ENCODE measurements at regions not wholly inside any gene's neighbourhood (a gene's known extent, or its start where the extent isn't known, plus 50 kb on each side); places are given as distances from the start of the nearest gene placed in this dataset.
A peak's percentile ranks its signal among the peaks of the same experiment; 100 is the strongest.

- DNase-seq (ENCODE audit: extremely low read depth in 1 of 2, low read depth in 1 of 2), result no peak
These were observed 200.5 kb upstream of the NLRP1 start for GRCh38 chr17:5784791-5785190.

GRCh38 chr17:5785338-5785737 is 201.0 kb upstream of the NLRP1 start:
- DNase-seq (ENCODE audit: extremely low read depth in 1 of 2, low read depth in 1 of 2), result no peak

GRCh38 chr17:5785867-5786509 is 201.7 kb upstream of the NLRP1 start:
- no peak for DNase-seq (ENCODE audit: extremely low read depth in 1 of 2, low read depth in 1 of 2)

- no peak for DNase-seq (ENCODE audit: extremely low read depth in 1 of 2, low read depth in 1 of 2)
These were observed 202.2 kb upstream of the NLRP1 start for GRCh38 chr17:5786510-5786875.

GRCh38 chr17:5788266-5788900 is 204.1 kb upstream of the NLRP1 start:
- DNase-seq (ENCODE audit: extremely low read depth in 1 of 2, low read depth in 1 of 2), result peak in 1 of 2 donors; percentile 7

- no peak for DNase-seq (ENCODE audit: extremely low read depth in 1 of 2, low read depth in 1 of 2)
These were observed 205.2 kb upstream of the NLRP1 start for GRCh38 chr17:5789528-5789927.

- no peak for DNase-seq (ENCODE audit: extremely low read depth in 1 of 2, low read depth in 1 of 2)
These were observed 208.8 kb upstream of the NLRP1 start for GRCh38 chr17:5793157-5793556.

- DNase-seq (ENCODE audit: extremely low read depth in 1 of 2, low read depth in 1 of 2), result no peak
These were observed 209.6 kb upstream of the NLRP1 start for GRCh38 chr17:5793899-5794298.

GRCh38 chr17:5794385-5794784 is 210.1 kb upstream of the NLRP1 start:
- no peak for DNase-seq (ENCODE audit: extremely low read depth in 1 of 2, low read depth in 1 of 2)

- no peak for DNase-seq (ENCODE audit: extremely low read depth in 1 of 2, low read depth in 1 of 2)
These were observed 210.7 kb upstream of the NLRP1 start for GRCh38 chr17:5794881-5795506.

- no peak for DNase-seq (ENCODE audit: extremely low read depth in 1 of 2, low read depth in 1 of 2)
These were observed 213.2 kb upstream of the NLRP1 start for GRCh38 chr17:5797447-5798050.

- no peak for DNase-seq (ENCODE audit: extremely low read depth in 1 of 2, low read depth in 1 of 2)
These were observed 213.8 kb upstream of the NLRP1 start for GRCh38 chr17:5798094-5798493.

- DNase-seq (ENCODE audit: extremely low read depth in 1 of 2, low read depth in 1 of 2), result no peak
These were observed 215.8 kb upstream of the NLRP1 start for GRCh38 chr17:5800131-5800530.

- no peak for DNase-seq (ENCODE audit: extremely low read depth in 1 of 2, low read depth in 1 of 2)
These were observed 216.3 kb upstream of the NLRP1 start for GRCh38 chr17:5800646-5801045.

GRCh38 chr17:5804251-5804650 is 219.9 kb upstream of the NLRP1 start:
- no peak for DNase-seq (ENCODE audit: extremely low read depth in 1 of 2, low read depth in 1 of 2)

- DNase-seq (ENCODE audit: extremely low read depth in 1 of 2, low read depth in 1 of 2), result no peak
These were observed 224.7 kb upstream of the NLRP1 start for GRCh38 chr17:5809056-5809455.

- DNase-seq (ENCODE audit: extremely low read depth in 1 of 2, low read depth in 1 of 2), result no peak
These were observed 225.4 kb upstream of the NLRP1 start for GRCh38 chr17:5809580-5810188.

GRCh38 chr17:5812590-5812989 is 228.3 kb upstream of the NLRP1 start:
- no peak for DNase-seq (ENCODE audit: extremely low read depth in 1 of 2, low read depth in 1 of 2)

GRCh38 chr17:5813357-5813756 is 229.0 kb upstream of the NLRP1 start:
- no peak for DNase-seq (ENCODE audit: extremely low read depth in 1 of 2, low read depth in 1 of 2)

- DNase-seq (ENCODE audit: extremely low read depth in 1 of 2, low read depth in 1 of 2), result no peak
These were observed 231.1 kb upstream of the NLRP1 start for GRCh38 chr17:5815396-5815795.

GRCh38 chr17:5816491-5817070 is 232.3 kb upstream of the NLRP1 start:
- no peak for DNase-seq (ENCODE audit: extremely low read depth in 1 of 2, low read depth in 1 of 2)

All from stimulated activated CD8-positive, alpha-beta memory T cell treated with anti-CD3 and anti-CD28 coated beads, Interleukin-7, amount 100 ng/mL, for 48 hours (primary cell).